ENCODE measurements at regions not wholly inside any gene's neighbourhood (a gene's known extent, or its start where the extent isn't known, plus 50 kb on each side); places are given as distances from the start of the nearest gene placed in this dataset.

GRCh38 chr20:23237201-23237600 is 113.4 kb upstream of the NXT1 start:
- no peaks in the 10 kb centered on the region for H3K4me1 Mint-ChIP-seq
- peaks cover 13% of the 10 kb centered on the region for H3K27me3 Mint-ChIP-seq
- ATAC-seq (ENCODE audit: low read depth), result no peak
- ChIA-PET CTCF (no interaction called here), POLR2A (no interaction called here)
- H3K27ac Mint-ChIP-seq, result no peak overlapping the region
- DNase-seq, result no peak
- TF ChIP-seq CTCF (IDR thresholded peaks at IDR 0.05), result no peak
- H3K36me3 Mint-ChIP-seq (ENCODE audit: low read depth), result no peaks in the 10 kb centered on the region
- peaks cover 17% of the 10 kb centered on the region for H3K9me3 Mint-ChIP-seq
- no peak overlapping the region for H3K4me3 Mint-ChIP-seq
- intact Hi-C loops (cut with micrococcal nuclease), result no loop called here

GRCh38 chr20:23235173-23236027 is 115.2 kb upstream of the NXT1 start:
- CTCF ChIA-PET, result no interaction called here

GRCh38 chr20:23234311-23235078 is 116.1 kb upstream of the NXT1 start:
- Mint-ChIP-seq H3K27ac (no peak overlapping the region), H3K36me3 (ENCODE audit: low read depth) (no peaks in the 10 kb centered on the region), H3K9me3 (peaks cover 17% of the 10 kb centered on the region), H3K4me1 (no peaks in the 10 kb centered on the region), H3K27me3 (peaks cover 11% of the 10 kb centered on the region), H3K4me3 (no peak overlapping the region)
- TF ChIP-seq CTCF (IDR thresholded peaks at IDR 0.05), result no peak
- ChIA-PET POLR2A (no interaction called here), CTCF (no interaction called here)
- intact Hi-C loops (cut with micrococcal nuclease), result no loop called here
- no peak for DNase-seq
- ATAC-seq (ENCODE audit: low read depth), result no peak

More at GRCh38 chr20:23235173-23236027, 115.2 kb upstream of the NXT1 start:
- Mint-ChIP-seq H3K36me3 (ENCODE audit: low read depth) (no peaks in the 10 kb centered on the region), H3K4me1 (no peaks in the 10 kb centered on the region), H3K27me3 (peaks cover 12% of the 10 kb centered on the region), H3K9me3 (peaks cover 20% of the 10 kb centered on the region), H3K27ac (no peak overlapping the region), H3K4me3 (no peak overlapping the region)
- DNase-seq (no peak), ATAC-seq (ENCODE audit: low read depth) (no peak)
- TF ChIP-seq CTCF (IDR thresholded peaks at IDR 0.05), result no peak
- intact Hi-C loops (cut with micrococcal nuclease), result no loop called here
- POLR2A ChIA-PET, result no interaction called here

- peaks cover 8% of the 10 kb centered on the region for H3K9me3 Mint-ChIP-seq
- intact Hi-C loops (cut with micrococcal nuclease), result no loop called here
- no peak overlapping the region for H3K27ac Mint-ChIP-seq
- CTCF ChIA-PET, result no interaction called here
- peaks cover 3% of the 10 kb centered on the region for H3K27me3 Mint-ChIP-seq
- no peaks in the 10 kb centered on the region for H3K36me3 Mint-ChIP-seq (ENCODE audit: low read depth)
- TF ChIP-seq CTCF (IDR thresholded peaks at IDR 0.05), result no peak
- H3K4me1 Mint-ChIP-seq, result no peaks in the 10 kb centered on the region
- POLR2A ChIA-PET, result no interaction called here
- ATAC-seq (ENCODE audit: low read depth) (no peak), DNase-seq (no peak)
- no peak overlapping the region for H3K4me3 Mint-ChIP-seq
Measured at GRCh38 chr20:23233341-23233740, 117.2 kb upstream of the NXT1 start.

GRCh38 chr20:23232679-23233308 is 117.8 kb upstream of the NXT1 start:
- DNase-seq, result no peak
- no peak for ATAC-seq (ENCODE audit: low read depth)
- Mint-ChIP-seq H3K9me3 (peaks cover 6% of the 10 kb centered on the region), H3K4me3 (no peak overlapping the region), H3K4me1 (no peaks in the 10 kb centered on the region), H3K27ac (no peak overlapping the region), H3K36me3 (ENCODE audit: low read depth) (no peaks in the 10 kb centered on the region), H3K27me3 (peaks cover 3% of the 10 kb centered on the region)
- POLR2A ChIA-PET, result no interaction called here
- CTCF ChIA-PET, result no interaction called here
- no peak for TF ChIP-seq CTCF (IDR thresholded peaks at IDR 0.05)
- intact Hi-C loops (cut with micrococcal nuclease), result no loop called here
